DOHH2 (cell line): ENCODE measurements at regions not wholly inside any gene's neighbourhood (a gene's known extent, or its start where the extent isn't known, plus 50 kb on each side); places are given as distances from the start of the nearest gene placed in this dataset.

Experiments used
- H3F3A ChIP-seq: fragments of 200-600 bp; sonication (generic), shearing (Covaris generic); 2 replicates; pipeline ENCODE4 v1.6.0; 2016; ENCODE audit warnings: antibody characterized with exemption, mild to moderate bottlenecking; ENCODE audit not compliant: control insufficient read depth, insufficient read depth
- H3K27ac ChIP-seq: fragments of 200-600 bp; sonication (generic); 2 replicates; pipeline ENCODE4 v1.5.1; 2014; ENCODE audit warnings: low read depth, mild to moderate bottlenecking, low read length, moderate library complexity
- H3K27me3 ChIP-seq: fragments of 200-600 bp; sonication (generic); 2 replicates; pipeline ENCODE4 v1.6.1; 2014; ENCODE audit warnings: mild to moderate bottlenecking, low read length, mixed read lengths; ENCODE audit not compliant: control insufficient read depth
- H3K36me3 ChIP-seq: fragments of 200-600 bp; sonication (generic); 2 replicates; pipeline ENCODE4 v1.6.1; 2014; ENCODE audit warnings: mild to moderate bottlenecking, low read length, moderate library complexity, mixed read lengths; ENCODE audit not compliant: control insufficient read depth
- H3K4me1 ChIP-seq: fragments of 200-600 bp; sonication (generic); 2 replicates; pipeline ENCODE4 v1.6.1; 2014; ENCODE audit warnings: mild to moderate bottlenecking, low read length, mixed read lengths; ENCODE audit not compliant: control insufficient read depth
- H3K4me2 ChIP-seq: fragments of 200-600 bp; sonication (generic); 2 replicates; pipeline ENCODE4 v1.6.0; 2014; ENCODE audit warnings: mild to moderate bottlenecking, low read length, moderate library complexity
- H3K4me3 ChIP-seq: fragments of 200-600 bp; sonication (generic); 2 replicates; pipeline ENCODE4 v1.5.1; 2014; ENCODE audit warnings: mild to moderate bottlenecking, low read length, mixed read lengths
- H3K79me2 ChIP-seq: fragments of 200-600 bp; sonication (generic); 2 replicates; pipeline ENCODE4 v1.6.1; 2014; ENCODE audit warnings: mild to moderate bottlenecking, low read length, mixed read lengths; ENCODE audit not compliant: control insufficient read depth
- H3K9me2 ChIP-seq: fragments of 200-600 bp; sonication (generic); replicated peaks from 2 replicates; pipeline ENCODE4 v1.6.1; 2014; ENCODE audit warnings: mild to moderate bottlenecking, low read length, mixed read lengths; ENCODE audit not compliant: control insufficient read depth
- H3K9me3 ChIP-seq: fragments of 200-600 bp; sonication (generic); 2 replicates; pipeline ENCODE4 v1.6.1; 2014; ENCODE audit warnings: antibody characterized with exemption, low read length, mixed read lengths; ENCODE audit not compliant: control insufficient read depth, insufficient read depth
- H4K20me1 ChIP-seq: fragments of 200-600 bp; sonication (generic); 2 replicates; pipeline ENCODE4 v1.6.0; 2014; ENCODE audit warnings: low read depth, mild to moderate bottlenecking, antibody characterized with exemption, low read length, moderate library complexity; ENCODE audit not compliant: control insufficient read depth, insufficient read depth
- EZH2phosphoT487 ChIP-seq: fragments of 200-600 bp; sonication (generic); IDR thresholded peaks from 2 replicates; pipeline ENCODE4 v1.6.1; 2017; ENCODE audit warnings: borderline replicate concordance, mild to moderate bottlenecking, antibody characterized with exemption, low read length, moderate library complexity, mixed read lengths
- TF ChIP-seq, protein P1 (sequence below): fragments of 200-600 bp; sonication (generic); IDR thresholded peaks from one replicate; pipeline ENCODE4 v1.5.1; 2014; ENCODE audit warnings: antibody characterized with exemption, mild to moderate bottlenecking, low read depth, low read length; ENCODE audit not compliant: poor library complexity, severe bottlenecking

DNA sequence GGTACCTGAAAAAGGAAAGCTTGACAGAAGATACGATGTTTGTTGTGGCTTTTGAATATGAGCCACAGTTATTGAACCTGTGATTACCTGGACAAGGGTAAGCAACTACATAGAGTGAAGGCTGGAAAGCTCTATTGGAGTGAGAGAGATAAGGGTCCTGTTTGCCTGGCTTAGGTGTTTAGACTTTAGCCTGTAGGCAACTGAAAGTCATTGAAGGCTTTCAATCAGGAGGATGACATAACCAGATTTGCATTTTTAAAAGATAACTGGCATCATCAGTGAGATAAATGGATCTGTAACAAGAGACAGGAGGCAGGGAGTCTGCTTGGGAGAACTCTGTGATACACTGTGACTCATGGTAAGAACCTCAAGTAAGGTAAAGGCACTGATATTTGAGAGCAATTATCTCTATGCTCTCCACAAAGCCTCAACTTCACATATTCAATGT is 128.9 kb upstream of the SOX5 start:
- Histone ChIP-seq H3K4me1 (0 out of 2 replicates have a peak, but pooled peaks cover under 1% of the 10 kb centered on the region), H3K9me2 (no peaks in the 10 kb centered on the region; the same call in 1 of the 2 replicates)
- TF ChIP-seq, protein P1, sequence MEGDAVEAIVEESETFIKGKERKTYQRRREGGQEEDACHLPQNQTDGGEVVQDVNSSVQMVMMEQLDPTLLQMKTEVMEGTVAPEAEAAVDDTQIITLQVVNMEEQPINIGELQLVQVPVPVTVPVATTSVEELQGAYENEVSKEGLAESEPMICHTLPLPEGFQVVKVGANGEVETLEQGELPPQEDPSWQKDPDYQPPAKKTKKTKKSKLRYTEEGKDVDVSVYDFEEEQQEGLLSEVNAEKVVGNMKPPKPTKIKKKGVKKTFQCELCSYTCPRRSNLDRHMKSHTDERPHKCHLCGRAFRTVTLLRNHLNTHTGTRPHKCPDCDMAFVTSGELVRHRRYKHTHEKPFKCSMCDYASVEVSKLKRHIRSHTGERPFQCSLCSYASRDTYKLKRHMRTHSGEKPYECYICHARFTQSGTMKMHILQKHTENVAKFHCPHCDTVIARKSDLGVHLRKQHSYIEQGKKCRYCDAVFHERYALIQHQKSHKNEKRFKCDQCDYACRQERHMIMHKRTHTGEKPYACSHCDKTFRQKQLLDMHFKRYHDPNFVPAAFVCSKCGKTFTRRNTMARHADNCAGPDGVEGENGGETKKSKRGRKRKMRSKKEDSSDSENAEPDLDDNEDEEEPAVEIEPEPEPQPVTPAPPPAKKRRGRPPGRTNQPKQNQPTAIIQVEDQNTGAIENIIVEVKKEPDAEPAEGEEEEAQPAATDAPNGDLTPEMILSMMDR: no peak
- no peak for TF ChIP-seq EZH2phosphoT487

DNA sequence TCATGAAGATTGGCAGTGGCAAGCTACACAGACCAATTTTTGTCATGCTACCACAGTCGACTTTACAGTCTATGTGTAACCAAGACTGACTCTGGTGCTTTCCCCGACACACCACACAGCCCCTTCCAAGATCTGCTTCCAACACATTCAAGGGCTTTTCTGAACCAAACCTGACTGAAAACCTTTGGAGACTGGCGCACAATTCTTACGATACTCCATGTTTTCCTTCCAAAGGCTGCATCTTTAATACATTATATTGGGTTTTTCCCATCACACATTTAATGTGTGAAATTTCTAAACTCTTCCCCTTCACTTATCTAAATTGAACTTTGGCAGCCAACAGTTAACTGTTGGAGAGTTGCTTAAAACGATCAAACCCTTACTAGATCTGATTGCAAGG is 127.7 kb upstream of the SOX5 start:
- H3K4me3 ChIP-seq: no peak overlapping the region
- no peak overlapping the region for H3K27ac ChIP-seq
- no peaks in the 10 kb centered on the region; the same call in 1 of the 2 replicates for H3K9me2 ChIP-seq
- H3K9me3 ChIP-seq: no peaks in the 10 kb centered on the region
- H3K79me2 ChIP-seq: no peaks in the 10 kb centered on the region
- no peaks in the 10 kb centered on the region for H3K36me3 ChIP-seq
- H3K27me3 ChIP-seq: no peaks in the 10 kb centered on the region
- no peaks in the 10 kb centered on the region for H4K20me1 ChIP-seq
- H3F3A ChIP-seq: no peaks in the 10 kb centered on the region
- no peak overlapping the region for H3K4me2 ChIP-seq
- H3K4me1 ChIP-seq: no peaks in the 10 kb centered on the region
- TF ChIP-seq EZH2phosphoT487: no peak
- TF ChIP-seq, protein P1: no peak

More for the DNA sequence above, 128.9 kb upstream of the SOX5 start:
- H3K9me3 ChIP-seq: no peaks in the 10 kb centered on the region
- H3K79me2 ChIP-seq: no peaks in the 10 kb centered on the region
- H4K20me1 ChIP-seq: no peaks in the 10 kb centered on the region
- no peak overlapping the region for H3K27ac ChIP-seq
- no peaks in the 10 kb centered on the region for H3K27me3 ChIP-seq
- no peak overlapping the region for H3K4me2 ChIP-seq
- H3K4me3 ChIP-seq: no peak overlapping the region
- no peaks in the 10 kb centered on the region for H3F3A ChIP-seq
- H3K36me3 ChIP-seq: no peaks in the 10 kb centered on the region

DNA sequence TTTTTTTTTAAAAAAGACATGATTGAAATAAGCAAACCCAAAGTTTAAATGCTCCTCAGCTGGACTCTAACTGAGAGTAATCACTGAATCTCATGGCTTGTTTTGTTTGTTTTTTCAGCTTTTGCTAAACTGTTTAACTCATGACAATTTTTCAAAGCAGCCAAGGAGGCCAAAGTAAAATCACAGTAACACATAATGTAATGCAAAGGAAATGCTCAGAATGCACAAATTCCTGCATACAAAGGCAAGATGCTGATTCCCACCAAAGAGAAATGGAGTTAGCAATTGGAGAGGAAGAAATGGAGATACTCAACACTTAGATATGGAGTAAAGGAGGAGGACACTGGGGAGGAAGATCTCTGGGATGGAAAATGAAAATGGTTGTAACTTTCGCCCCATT is 126.2 kb upstream of the SOX5 start:
- Histone ChIP-seq H3K36me3 (no peaks in the 10 kb centered on the region), H3F3A (no peaks in the 10 kb centered on the region), H3K4me2 (no peak overlapping the region), H3K27ac (no peak overlapping the region), H3K4me1 (no peaks in the 10 kb centered on the region), H3K4me3 (no peak overlapping the region), H4K20me1 (no peaks in the 10 kb centered on the region), H3K9me2 (no peaks in the 10 kb centered on the region; the same call in 1 of the 2 replicates), H3K9me3 (no peaks in the 10 kb centered on the region), H3K27me3 (no peaks in the 10 kb centered on the region), H3K79me2 (no peaks in the 10 kb centered on the region)
- TF ChIP-seq, protein P1: no peak
- no peak for TF ChIP-seq EZH2phosphoT487
